ENCODE measurements at regions not wholly inside any gene's neighbourhood (a gene's known extent, or its start where the extent isn't known, plus 50 kb on each side); places are given as distances from the start of the nearest gene placed in this dataset.

DNA sequence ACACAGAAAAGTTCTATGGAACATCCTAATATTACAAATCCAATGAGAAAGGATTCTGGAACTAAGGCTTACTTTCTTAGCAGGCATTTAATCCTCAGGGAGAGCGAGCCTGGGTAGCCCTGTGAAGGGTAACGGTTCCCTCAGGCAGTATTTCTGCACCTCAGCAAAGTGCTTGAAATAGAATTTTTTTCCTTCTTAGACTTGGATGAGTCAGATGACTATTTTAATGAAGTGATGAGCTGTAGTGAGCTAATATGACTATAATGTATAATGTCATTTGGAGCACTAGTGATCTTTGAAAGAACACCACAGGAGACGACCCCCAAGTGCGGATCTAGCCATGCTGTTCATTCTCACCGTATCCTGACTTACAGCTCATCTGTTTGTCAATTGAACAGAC is 493.0 kb upstream of the FAM241A start:
- TF ChIP-seq, protein P1, sequence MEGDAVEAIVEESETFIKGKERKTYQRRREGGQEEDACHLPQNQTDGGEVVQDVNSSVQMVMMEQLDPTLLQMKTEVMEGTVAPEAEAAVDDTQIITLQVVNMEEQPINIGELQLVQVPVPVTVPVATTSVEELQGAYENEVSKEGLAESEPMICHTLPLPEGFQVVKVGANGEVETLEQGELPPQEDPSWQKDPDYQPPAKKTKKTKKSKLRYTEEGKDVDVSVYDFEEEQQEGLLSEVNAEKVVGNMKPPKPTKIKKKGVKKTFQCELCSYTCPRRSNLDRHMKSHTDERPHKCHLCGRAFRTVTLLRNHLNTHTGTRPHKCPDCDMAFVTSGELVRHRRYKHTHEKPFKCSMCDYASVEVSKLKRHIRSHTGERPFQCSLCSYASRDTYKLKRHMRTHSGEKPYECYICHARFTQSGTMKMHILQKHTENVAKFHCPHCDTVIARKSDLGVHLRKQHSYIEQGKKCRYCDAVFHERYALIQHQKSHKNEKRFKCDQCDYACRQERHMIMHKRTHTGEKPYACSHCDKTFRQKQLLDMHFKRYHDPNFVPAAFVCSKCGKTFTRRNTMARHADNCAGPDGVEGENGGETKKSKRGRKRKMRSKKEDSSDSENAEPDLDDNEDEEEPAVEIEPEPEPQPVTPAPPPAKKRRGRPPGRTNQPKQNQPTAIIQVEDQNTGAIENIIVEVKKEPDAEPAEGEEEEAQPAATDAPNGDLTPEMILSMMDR (IDR thresholded peaks at IDR 0.05; ENCODE audit: low read length): no peak
- no peak for TF ChIP-seq EZH2 (optimal IDR thresholded peaks at IDR 0.05; ENCODE audit: low read depth, low read length)

Data from MM.1S (cell line).